Activated CD4-positive, alpha-beta T cell treated with anti-CD3 and anti-CD28 coated beads, Interleukin-2, amount 50 U/mL, for 4 hours (primary cell): ENCODE measurements at regions not wholly inside any gene's neighbourhood (a gene's known extent, or its start where the extent isn't known, plus 50 kb on each side); places are given as distances from the start of the nearest gene placed in this dataset.
"Not testable (repeated sequence)": the region's sequence is repeated elsewhere in the genome, so short reads cannot be mapped to it uniquely, and the experiment has no call there.

Source experiments
- DNase-seq, 2 experiments: peaks; one replicate each; pipeline ENCODE4 v3.0.0-alpha.2; 2020

DNA sequence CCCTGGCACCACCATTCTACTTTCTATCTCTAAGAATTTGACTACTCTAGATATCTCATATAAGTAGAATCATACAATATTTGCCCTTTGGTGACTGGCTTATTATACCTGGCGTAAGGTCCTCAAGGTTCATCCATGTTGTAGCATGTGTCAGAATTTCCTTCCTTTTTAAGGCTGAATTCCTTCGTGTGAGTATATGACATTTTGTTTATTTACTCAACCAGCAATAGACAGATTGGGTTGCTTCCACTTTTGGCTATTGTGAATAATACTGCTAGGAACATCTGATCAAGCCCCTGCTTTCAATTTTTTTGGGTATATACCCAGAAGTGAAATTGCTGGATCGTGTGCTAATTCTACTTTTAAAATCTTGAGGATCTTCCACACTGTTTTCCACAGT is 232.8 kb upstream of the MCHR2 start:
- no peak for DNase-seq

DNA sequence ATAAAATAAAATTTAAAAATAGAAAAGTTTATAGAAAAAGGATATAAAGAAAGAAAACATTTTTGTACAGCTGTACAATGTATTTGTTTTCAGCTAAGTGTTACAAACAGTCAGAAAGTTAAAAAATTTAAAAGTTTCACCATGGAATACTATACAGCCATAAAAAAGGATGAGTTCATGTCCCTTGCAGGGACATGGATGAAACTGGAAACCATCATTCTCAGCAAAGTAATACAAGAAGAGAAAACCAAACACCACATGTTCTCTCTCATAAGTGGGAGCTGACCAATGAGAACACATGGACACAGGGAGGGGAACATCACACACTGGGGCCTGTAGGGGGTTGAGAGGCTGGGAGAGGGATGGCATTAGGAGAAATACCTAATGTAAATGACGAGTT is 229.9 kb upstream of the MCHR2 start:
- not testable (repeated sequence) for DNase-seq

DNA sequence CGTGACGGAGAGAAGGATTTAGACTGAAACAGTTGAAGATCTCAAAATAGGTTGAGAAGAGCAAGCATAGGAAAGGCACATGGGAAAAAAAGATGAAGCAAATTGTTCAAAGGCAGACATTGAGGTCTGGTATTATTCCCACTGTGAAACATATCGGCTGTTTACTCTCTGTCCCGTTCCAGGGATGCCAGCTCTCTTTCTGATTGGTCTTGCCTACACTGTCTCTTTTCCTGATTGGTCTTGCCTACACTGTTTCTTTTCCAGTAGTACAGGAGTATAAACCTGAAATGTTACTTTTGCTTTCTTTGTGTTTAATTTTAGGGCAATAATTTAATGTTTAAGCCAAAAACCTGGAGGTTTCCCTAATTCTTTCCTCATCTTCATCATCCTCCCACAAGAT is 226.5 kb upstream of the MCHR2 start:
- no peak for DNase-seq

DNA sequence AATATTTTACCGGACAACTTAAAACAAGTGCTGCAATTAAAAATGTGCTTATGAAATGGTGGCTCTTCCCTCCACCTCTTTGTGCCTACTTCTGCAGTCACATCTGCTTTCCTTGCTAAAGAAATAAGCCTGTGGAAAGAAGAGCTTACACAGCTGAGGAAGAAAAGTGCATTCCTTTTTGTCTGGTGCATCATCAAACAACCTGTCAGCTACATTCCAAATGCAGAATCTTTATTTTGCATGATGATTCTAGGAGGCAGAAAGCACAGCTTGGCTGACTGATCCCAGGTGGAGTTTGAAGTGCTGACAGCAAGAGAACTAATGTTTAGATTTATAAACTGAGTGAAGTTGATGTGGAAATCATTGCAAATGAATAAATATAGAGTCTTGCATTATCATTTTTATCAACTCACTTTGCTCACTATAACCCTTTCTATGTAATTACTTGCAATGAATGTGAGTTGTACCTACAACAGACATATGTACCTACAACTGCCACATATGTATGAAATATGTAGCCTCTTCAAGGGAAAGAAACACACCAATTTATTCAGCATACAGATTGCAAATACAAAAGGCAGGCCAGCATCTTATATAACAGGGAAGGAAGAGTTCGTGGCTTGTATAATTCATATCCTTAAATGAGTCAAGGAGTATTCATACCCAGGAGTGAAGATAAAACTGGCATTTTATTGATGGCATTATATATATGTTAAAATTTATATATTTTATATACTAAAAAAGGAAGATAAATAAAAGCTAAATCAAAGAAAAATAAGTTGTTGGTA is 223.4 kb upstream of the MCHR2 start:
- no peak for DNase-seq

DNA sequence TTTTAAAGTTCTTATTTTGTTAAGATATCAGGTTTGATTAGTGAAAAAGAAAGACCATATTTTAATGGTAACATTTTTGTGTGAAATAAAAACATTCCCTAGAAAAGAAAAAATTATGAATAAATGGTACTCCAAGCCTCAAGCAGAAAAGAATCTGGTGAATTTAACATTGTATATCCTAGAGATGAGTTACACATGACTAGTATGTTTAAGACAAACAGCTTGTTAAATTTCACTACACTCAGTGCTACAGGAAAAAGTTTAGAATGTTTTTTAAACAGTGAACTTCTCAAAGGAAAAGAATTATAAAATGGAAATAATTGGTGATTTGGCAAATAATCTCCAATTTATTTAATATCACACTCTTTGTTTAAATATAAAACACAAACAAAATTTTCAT is 222.7 kb upstream of the MCHR2 start:
- no peak for DNase-seq

DNA sequence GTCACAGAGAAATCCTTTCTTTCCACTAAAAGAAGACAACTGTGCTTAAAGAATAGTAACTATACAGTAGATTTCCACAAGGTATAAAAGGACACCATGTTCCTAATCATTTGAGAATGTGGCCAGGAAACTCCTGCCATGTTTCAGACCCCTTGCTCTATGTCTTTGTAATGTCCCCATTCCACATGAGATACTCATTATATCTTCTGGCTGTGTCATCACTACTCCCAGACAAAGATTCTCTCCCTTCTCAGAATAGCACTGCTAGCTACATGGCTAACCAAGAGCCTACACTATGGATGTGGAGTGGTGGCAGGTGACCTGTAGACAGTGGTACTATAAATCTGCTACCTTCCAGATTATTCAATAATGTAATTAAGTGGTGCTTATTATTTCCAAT is 218.1 kb upstream of the MCHR2 start:
- DNase-seq: no peak

DNA sequence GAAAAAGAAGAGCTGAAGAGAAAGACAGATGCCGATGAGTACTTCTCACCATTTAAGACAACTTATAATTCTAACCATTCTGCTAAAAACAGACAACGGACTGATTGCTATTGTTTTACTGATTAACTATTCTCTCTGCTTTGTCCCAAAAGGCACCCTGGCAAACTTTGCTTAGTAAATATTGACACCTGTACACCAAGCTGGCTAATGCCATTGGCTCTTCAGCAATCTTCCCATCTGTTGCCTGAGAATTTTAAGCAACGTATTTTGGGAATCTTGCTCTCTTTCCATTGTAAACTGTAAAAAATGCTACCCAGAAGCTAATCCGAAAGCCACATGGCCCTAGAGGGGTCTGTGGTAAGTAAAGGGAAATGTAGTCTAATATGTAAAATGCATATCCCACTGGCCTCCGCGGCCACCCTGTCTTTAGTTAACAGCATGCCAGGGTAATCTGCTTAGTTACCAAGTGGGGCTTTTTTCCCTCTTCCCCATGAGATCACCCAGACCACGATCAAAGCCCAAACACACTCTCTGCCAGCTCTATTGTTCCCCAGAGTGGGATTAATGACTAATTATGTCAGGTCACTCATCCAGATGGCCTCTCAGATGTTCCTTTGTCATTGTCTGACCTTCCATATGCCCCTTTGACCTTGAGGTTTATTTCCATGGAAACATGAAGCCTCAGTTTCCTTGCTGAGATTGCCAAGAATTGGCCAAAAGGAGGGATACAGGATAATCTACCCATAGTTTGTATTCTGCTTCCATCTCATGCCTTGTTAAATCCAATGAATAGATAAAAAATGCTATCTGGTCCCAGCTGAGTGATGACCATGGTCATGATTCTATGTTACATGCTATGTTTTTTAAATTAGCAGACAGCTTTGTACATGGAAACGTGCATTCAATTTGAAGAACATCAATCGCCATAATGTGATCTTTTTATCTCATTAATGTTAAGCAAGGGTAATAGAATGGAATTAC is 216.4 kb upstream of the MCHR2 start:
- no peak for DNase-seq

DNA sequence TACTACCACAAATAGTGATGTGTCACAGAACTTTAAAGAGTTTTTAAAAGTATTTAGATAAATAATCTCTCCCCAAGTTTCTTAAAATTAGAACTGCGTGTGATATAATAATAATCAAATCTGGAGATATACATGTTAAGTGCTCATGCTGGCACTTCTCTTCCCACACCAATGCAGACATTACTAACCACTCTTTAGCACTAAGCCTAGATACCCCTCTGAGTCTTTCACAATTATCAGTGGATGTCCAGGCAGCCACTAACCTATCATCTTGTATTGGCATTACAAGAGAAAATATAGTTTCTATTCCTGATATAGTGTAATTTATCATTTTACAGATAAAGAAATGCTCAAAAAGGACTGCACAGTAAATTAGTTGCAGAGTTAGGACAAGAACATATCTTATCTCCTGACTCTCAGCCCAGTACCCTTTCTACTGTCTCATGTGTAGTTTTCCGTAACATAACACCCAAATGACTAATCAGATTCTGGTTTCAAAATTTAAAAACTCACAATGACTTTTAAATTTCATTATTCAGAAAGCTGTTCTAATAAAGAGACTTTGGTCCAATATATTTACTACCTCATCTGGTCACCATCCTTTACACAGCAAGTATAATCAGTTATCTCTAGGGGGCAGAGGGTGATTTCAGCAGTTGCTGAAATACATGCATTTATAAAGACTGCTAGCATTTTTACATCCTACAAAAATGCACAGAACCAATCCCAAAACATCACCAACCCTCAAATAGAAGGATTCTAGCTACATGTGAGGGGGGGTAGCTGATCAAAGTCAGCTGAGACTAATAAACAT is 215.5 kb upstream of the MCHR2 start:
- no peak for DNase-seq

DNA sequence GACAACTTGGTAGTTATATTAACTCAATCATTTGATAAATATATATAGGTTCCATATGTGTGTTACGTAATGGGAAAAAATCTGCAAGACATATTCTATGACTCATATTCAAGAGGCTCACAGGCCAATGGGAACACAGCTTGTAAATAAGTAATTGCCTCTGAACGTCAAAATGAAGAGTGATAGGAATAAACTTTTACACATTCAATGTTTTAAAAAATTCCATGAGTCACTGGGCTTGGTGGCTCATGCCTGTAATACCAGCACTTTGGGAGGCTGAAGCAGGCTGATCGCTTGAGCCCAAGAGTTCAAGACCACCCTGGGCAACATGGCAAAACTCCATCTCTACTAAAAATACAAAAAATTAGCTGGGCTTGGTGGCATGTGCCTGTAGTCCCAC is 209.4 kb upstream of the MCHR2 start:
- DNase-seq: no peak

DNA sequence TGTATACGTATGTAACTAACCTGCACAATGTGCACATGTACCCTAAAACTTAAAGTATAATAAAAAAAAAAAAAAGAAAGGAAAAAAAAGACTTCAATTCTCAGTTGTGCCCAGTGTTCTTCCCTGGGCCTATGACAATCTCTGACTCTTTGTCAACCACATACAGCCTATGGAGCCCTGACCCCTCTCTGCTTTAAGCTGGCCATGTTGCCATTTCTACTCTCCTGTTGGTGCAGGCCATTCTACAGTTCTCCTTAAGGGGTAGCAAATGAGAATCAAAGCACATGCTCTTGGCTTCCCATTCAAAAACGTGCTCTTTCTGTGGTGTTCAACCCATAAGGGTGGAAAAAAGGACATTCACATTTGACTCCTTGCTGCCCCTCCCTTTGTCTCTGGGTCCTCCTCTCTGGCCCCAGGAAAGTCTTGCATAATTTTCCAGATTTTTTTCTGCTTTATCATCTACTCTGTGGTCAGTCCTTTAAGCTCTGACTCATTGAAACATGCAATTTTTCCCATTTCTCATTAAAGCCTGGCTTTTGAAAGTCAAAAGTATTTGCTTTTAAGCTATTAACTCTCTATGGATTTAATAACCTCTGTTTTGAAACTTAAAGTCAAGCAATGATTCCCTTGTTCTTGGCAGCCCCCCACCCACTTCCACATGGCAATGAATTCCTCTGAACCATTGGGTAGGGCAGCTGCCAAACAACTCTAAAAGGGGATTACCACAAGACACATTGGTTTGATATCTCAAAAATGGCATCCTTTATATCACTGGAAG is 208.6 kb upstream of the MCHR2 start:
- no peak for DNase-seq

DNA sequence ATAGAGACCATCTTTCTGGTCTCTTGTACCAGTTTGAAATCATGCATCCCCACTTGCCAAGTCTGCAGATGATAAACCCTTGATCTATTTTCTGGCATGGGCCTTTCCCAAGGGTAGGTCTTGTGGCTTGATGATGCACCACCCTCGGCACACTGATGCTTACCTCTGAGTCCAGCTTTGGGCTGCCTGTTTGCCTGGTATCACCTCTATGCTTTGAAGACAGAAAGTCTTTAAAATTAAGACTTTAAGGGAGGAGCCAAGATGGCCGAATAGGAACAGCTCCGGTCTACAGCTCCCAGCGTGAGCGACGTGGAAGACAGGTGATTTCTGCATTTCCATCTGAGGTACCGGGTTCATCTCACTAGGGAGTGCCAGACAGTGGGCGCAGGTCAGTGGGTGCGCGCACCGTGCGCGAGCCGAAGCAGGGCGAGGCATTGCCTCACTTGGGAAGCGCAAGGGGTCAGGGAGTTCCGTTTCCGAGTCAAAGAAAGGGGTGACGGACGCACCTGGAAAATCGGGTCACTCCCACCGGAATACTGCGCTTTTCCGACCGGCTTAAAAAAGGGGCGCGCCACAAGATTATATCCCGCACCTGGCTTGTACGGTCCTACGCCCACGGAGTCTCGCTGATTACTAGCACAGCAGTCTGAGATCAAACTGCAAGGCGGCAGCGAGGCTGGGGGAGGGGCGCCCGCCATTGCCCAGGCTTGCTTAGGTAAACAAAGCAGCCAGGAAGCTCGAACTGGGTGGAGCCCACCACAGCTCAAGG is 202.4 kb upstream of the MCHR2 start:
- DNase-seq: not testable (repeated sequence)

DNA sequence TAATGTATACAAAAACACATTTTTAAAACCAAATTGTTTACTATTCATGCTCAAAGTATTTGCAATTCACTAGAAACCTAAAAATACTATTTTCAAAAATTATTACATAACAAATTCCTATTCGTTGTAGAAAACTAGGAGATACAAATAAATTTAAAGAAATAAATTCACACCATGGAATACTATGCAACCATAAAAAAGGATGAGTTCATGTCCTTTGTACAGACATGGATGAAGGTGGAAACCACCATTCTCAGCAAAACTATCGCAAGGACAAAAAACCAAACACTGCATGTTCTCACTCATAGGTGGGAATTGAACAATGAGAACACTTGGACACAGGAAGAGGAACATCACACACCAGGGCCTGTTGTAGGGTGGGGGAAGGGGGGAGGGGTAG is 201.2 kb upstream of the MCHR2 start:
- DNase-seq: not testable (repeated sequence)

DNA sequence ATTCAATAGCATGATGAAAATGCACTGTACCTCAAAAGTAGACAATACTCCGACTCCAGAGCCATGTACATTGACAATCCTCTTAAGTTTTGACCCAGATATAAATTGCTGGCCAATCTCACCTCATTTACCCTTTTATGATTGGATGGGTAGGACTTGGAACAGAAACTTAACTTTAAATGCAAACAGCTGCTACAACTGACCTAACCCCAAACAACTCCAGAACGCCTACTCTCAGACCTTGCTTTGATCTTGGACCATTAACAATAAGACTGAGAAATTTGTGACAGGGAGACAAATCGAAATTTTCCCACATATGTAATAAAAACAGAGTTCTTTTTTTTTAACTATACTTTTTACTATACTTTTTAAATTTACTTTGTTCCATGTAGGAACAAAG is 200.5 kb upstream of the MCHR2 start:
- no peak for DNase-seq

DNA sequence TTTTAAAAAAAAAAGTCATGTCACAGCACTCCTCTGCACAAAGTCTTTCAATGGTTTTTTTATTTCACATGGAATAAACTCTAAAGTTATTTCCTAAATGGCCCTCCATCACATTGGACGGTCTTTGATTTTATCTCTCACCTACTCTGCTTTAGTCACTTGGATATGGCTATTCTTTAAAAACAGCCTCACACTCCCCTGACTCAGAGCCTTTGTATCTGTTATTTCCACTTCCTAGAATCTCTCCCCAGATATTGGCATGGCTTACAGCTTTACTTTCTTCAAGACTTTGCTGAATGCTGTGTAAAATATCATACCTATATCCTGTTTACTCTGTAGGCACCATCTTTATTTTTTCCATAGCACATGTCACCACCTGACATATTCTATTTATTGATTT is 194.7 kb upstream of the MCHR2 start:
- no peak for DNase-seq

DNA sequence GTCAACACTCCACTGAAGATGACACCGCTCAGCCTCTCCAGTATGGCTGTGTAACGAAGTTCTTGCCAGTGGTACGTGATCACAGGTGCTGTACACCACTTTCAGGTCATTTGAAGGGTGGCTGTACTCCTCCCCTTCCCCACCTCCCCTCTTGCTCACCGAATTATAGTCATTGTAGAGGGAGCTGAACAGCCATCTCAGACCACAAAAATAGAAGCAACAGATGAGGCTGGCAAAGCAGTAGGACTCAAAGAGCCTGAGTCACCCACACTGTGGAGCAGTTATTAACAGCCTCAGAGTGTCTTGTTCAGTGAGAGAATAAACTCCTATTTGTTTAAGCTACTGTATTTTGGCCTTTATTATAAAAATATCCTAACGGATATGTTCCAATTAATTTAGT is 192.5 kb upstream of the MCHR2 start:
- DNase-seq: no peak

DNA sequence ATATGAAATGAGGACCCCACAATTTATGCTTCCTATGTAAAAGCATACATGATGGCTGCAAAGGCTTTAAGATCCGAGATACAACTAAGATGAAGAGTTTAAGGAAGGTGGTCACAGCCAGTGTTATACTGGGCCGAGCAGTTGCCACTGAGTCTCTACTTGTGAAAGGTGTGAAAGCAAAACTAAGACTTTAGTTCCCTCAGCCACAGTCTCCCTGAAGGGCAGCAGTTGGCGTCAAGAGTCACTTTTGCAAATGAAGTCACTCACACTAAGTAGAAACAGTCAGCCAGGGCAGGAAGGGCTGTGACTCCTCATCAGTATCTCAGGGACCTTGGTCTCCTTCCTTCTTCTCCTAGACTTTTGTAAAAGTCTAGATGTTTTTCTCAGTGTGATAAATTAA is 191.6 kb upstream of the MCHR2 start:
- DNase-seq: no peak

DNA sequence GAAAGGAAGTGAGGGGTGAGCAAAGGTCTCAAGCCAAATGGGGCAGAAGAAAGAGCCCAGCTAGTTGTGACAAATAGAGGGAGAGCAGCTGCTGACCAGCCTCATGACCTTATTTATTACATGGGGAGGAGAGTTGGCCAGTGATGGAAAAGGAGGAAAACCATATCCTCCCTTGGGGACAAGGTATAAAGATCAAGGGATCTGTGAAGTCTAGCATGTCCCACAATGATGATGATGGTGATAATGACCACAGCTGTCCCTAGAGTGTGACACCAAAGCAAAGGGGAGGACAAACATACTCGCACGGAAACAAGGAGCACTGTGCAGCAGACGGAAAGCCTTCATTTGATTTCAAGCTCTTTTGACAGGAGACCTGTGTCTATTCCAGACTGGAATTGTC is 190.4 kb upstream of the MCHR2 start:
- no peak for DNase-seq

DNA sequence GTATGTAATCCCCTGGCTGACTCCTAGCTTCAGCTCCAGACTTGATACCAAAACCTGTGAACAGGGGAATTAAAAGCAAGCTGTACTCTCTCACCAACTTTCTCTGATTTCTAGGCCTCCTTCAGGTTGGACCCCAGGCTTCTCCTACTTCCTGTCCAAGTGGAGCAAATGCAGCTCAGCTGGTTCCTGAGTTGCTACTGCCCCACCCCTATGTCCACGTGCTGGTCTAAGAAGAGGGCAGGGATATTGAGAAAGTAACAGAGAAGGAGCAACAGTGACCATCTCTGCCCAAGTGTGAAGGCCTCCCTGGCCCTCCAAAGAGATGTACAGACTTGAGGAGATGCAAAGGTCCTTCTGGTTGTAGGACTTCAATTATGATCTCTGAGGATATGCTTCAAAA is 188.3 kb upstream of the MCHR2 start:
- no peak for DNase-seq

DNA sequence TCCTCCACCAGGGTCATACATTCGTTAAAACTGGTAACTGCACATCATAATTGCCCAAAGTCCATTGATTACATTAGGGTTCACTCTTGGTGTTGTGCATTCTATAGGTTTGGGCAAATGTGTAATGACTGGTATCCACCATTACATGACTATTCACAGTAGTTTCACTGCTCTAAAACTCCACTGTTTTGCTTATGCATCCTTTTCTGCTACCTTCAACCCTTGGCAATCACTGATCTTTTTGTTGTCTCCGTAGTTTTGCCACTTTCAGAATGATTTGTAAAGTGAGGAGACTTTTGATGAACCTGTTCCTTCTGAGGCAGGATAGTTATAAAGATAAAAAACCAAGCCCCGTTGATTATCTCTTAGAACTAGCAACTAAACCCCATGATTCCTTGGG is 187.3 kb upstream of the MCHR2 start:
- DNase-seq: no peak

DNA sequence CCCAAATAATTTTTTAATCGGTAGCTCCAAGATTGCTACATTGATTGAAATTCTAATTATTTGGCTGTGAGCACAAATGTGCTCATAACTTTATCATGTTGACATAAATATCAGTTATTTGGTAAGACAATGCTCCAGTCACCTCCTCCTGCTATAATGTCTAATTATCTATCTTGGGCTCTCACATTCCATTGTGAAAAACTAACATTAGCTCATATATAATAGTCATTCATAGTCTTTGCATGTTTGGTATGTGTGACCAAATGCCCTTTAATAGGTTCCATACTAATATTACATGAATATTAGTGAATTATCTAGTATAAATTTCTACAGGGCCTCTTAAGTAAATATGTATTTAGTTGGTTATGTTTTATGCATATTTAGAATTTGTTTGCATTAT is 185.6 kb upstream of the MCHR2 start:
- DNase-seq: no peak

DNA sequence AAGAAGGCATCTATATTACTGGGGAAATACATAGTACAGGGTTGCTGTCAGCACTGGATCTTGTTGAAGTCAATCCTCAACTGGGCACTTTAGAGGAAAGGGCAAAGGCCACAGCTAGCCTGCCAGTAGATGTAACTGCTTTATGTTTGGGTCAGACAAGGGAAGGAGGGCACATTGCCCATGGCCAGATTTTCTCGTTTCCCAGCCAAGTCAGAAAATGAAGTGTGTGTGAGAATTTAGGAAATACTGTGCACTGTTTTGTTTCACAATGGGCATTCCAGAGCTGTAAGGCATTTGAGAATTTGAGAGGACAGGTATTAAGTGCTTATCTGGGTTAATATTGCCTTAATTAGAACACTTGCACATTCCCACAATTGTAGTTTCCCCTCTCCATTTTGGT is 183.9 kb upstream of the MCHR2 start:
- DNase-seq: no peak
